Tibial artery (tissue), 4 donors: ENCODE measurements at regions not wholly inside any gene's neighbourhood (a gene's known extent, or its start where the extent isn't known, plus 50 kb on each side); places are given as distances from the start of the nearest gene placed in this dataset.

Source experiments
- DNase-seq, 2 donors: peaks; one replicate each; pipeline ENCODE4 v3.0.0-alpha.2; 2019
- H3K27ac ChIP-seq, 2 donors: fragments of 200-600 bp; sonication (generic) in 1 of 2; 1 replicate in 1 of 2; 2 replicates in 1 of 2; pipeline ENCODE4 v1.5.1; 2018 to 2019; ENCODE audit warnings: mild to moderate bottlenecking in 1 of 2
- H3K27me3 ChIP-seq, 2 donors: fragments of 200-600 bp; sonication (generic) in 1 of 2; one replicate each; pipeline versions ENCODE4 v1.5.1 to v1.6.0; 2016 to 2019
- H3K36me3 ChIP-seq, 3 donors: fragments of 200-600 bp; sonication (generic) in 2 of 3; one replicate each; pipeline ENCODE4 v1.5.1; 2016 to 2019; ENCODE audit warnings: mild to moderate bottlenecking in 2 of 3
- H3K4me1 ChIP-seq, 4 donors: fragments of 200-600 bp; sonication (generic) in 2 of 4; 1 replicate in 3 of 4; 2 replicates in 1 of 4; pipeline ENCODE4 v1.5.1; 2016 to 2019
- H3K4me3 ChIP-seq, 2 donors: fragments of 200-600 bp; sonication (generic) in 1 of 2; 1 replicate in 1 of 2; 2 replicates in 1 of 2; pipeline ENCODE4 v1.5.1; 2018 to 2019; ENCODE audit warnings: mild to moderate bottlenecking in 2 of 2
- H3K9me3 ChIP-seq, 3 donors: fragments of 200-600 bp; sonication (generic) in 1 of 3; one replicate each; pipeline ENCODE4 v1.5.1; 2016 to 2019
- intact Hi-C: fragments of 100-400 bp; cut with DNase I; formaldehyde crosslinking; loops from one replicate; pipeline ENCODE4 v1.15.0; 2023; ENCODE audit warnings: low total_unique reads
- TF ChIP-seq, protein P1 (sequence below), 2 experiments: fragments of 200-600 bp in 1 of 2; fragments of 450-650 bp in 1 of 2; IDR thresholded peaks; one replicate each; pipeline ENCODE4 v1.5.1; 2017 to 2019; ENCODE audit warnings: antibody characterized with exemption in 2 of 2, mild to moderate bottlenecking in 1 of 2, moderate library complexity in 1 of 2

DNA sequence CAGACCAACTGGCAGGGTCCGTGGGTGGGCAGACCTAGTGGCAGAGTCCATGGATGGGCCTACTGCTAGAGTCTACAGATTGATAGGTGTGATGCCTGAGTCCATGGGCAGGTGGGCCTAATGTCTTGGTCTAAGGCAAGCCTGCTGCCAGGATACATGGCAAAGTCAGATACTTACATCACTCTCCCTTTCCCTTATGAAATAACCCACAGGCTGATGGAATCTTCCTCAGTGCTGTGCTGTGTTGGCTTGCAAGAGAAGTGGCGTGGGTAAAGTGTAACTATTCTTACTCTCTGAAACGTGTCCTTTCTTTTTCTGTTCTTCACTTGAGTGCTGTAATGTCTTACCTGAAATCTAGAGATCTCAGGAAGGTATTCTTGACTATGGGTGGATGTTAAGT is 67.3 kb upstream of the ADRB2 start:
- intact Hi-C loops, result no loop called here
- Histone ChIP-seq H3K36me3 (no peaks in the 10 kb centered on the region), H3K4me1 (no peaks in the 10 kb centered on the region), H3K4me3 (no peak overlapping the region), H3K27me3 (no peaks in the 10 kb centered on the region), H3K27ac (no peak overlapping the region), H3K9me3 (peaks cover 0 to 15% (median 0%) of the 10 kb centered on the region in 3 donors)
- DNase-seq, result no peak
- TF ChIP-seq, protein P1, sequence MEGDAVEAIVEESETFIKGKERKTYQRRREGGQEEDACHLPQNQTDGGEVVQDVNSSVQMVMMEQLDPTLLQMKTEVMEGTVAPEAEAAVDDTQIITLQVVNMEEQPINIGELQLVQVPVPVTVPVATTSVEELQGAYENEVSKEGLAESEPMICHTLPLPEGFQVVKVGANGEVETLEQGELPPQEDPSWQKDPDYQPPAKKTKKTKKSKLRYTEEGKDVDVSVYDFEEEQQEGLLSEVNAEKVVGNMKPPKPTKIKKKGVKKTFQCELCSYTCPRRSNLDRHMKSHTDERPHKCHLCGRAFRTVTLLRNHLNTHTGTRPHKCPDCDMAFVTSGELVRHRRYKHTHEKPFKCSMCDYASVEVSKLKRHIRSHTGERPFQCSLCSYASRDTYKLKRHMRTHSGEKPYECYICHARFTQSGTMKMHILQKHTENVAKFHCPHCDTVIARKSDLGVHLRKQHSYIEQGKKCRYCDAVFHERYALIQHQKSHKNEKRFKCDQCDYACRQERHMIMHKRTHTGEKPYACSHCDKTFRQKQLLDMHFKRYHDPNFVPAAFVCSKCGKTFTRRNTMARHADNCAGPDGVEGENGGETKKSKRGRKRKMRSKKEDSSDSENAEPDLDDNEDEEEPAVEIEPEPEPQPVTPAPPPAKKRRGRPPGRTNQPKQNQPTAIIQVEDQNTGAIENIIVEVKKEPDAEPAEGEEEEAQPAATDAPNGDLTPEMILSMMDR (IDR thresholded peaks at IDR 0.05), result no peak

DNA sequence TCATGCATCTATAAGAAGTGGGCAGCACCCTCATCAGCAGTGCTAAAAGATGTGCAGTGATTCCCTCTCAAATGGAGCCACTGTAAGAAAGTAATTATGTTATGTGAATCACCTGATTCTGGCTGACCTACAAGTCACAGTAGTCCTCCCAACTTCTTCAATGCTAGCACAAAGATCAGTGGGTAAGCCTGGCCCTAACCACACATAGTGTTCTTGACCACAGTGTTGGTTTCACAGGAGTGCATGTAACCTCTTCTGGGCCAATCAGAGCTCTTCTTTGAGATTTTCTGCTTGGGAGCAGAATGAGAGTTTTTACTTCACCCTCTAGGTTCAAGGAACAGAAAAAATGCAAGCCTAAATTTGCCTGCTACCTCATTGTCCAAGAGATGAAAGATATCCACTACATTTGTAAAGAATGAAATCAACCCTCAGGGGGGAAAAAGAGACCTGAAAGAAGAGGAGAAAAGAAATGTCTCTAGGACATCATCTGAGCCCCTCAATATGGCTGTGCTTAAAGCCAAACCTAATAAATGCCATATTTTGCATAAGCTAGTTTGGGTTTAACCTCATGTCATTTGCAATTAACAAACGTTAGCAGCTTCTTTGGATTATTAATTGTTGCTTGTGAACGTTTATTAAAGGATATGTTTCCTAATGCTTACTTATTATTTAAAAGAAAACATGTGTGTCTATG is 65.3 kb upstream of the ADRB2 start:
- intact Hi-C loops, result no loop called here
- Histone ChIP-seq H3K4me1 (no peaks in the 10 kb centered on the region), H3K27ac (no peak overlapping the region), H3K4me3 (no peak overlapping the region), H3K27me3 (no peaks in the 10 kb centered on the region), H3K9me3 (peaks cover 0 to 10% (median 0%) of the 10 kb centered on the region in 3 donors), H3K36me3 (no peaks in the 10 kb centered on the region)
- TF ChIP-seq, protein P1 (IDR thresholded peaks at IDR 0.05), result no peak
- DNase-seq, result no peak

DNA sequence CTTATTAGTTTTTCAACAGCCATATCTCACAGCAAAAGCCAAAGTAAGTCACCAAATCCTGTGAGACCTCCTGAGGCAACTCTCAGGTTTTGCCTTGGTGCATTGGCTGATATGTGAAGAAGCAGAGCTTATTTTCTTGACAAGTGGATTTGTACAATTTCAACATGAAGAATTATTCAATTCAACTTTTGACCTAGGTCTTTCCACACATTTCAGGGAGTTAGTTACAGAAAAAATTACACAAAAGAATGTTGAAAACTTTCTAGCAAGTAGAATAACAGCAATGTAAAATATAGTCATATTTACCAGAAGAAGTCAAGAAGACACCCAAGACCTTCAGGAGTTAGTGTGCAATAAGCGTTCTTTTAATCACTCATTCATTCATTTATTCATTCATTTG is 62.4 kb upstream of the ADRB2 start:
- intact Hi-C loops, result no loop called here
- no peaks in the 10 kb centered on the region for H3K9me3 ChIP-seq
- no peak overlapping the region for H3K27ac ChIP-seq
- H3K4me3 ChIP-seq, result no peak overlapping the region
- H3K27me3 ChIP-seq, result no peaks in the 10 kb centered on the region
- no peaks in the 10 kb centered on the region for H3K4me1 ChIP-seq
- no peak for DNase-seq
- H3K36me3 ChIP-seq, result no peaks in the 10 kb centered on the region
- TF ChIP-seq, protein P1 (IDR thresholded peaks at IDR 0.05), result no peak

DNA sequence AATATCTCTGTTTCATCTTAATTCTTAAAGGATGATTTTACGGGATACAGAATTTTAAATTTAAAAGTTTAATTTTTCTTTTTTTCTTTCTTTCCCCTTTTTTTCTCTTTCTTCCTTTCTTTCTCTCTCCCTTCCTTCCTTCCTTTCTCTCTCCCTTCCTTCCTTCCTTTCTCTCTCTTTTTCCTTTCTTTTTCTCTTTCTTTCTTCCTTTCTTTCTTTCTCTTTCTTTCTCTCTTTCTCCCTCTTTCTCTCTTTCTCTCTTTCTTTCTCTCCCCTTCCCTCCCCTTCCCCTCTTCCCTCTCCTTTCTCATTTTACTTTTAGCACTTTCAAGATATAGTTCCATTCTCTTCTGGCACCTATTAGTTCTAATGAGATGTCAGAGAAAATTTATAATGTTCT is 61.4 kb upstream of the ADRB2 start:
- no peak overlapping the region for H3K4me3 ChIP-seq
- intact Hi-C loops, result no loop called here
- no peaks in the 10 kb centered on the region for H3K4me1 ChIP-seq
- no peak for DNase-seq
- TF ChIP-seq, protein P1 (IDR thresholded peaks at IDR 0.05), result no peak
- H3K36me3 ChIP-seq, result no peaks in the 10 kb centered on the region
- no peak overlapping the region for H3K27ac ChIP-seq
- H3K27me3 ChIP-seq, result no peaks in the 10 kb centered on the region
- no peaks in the 10 kb centered on the region for H3K9me3 ChIP-seq

DNA sequence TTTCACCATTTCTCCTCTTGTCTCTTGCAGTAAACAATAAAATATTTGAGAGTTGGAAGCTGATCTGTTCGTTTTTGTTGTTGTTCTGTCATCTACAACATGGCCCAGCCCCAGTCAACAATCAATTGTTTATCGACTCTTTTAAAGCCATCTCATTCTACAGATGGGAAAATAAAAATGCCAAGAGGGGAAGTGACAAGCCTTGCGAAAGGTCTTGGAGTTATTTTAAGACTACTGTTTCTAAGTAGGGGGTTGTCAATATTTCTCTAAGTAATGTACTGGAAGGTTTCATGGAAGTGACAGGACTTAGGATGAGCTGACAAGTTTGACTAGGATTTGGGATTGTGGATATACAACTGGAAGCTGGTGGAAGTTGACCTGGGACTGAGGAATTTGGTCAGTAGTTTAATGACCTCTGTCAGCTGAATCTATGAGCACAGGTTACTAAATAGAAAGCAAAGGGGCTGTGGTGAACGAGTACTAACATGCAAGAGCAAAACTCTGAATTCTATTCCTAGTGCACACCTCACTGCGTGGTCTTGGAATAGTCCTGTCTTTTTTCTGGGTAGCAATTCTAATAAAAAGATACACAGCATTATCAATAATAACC is 57.5 kb upstream of the ADRB2 start:
- H3K4me1 ChIP-seq, result no peaks in the 10 kb centered on the region
- no peak overlapping the region for H3K27ac ChIP-seq
- TF ChIP-seq, protein P1 (IDR thresholded peaks at IDR 0.05), result no peak
- no peaks in the 10 kb centered on the region for H3K27me3 ChIP-seq
- no peaks in the 10 kb centered on the region for H3K36me3 ChIP-seq
- no peak overlapping the region for H3K4me3 ChIP-seq
- no peaks in the 10 kb centered on the region for H3K9me3 ChIP-seq
- DNase-seq, result no peak
- intact Hi-C loops, result no loop called here
